ENCODE measurements at regions not wholly inside any gene's neighbourhood (a gene's known extent, or its start where the extent isn't known, plus 50 kb on each side); places are given as distances from the start of the nearest gene placed in this dataset.

- TF ChIP-seq, protein P1, sequence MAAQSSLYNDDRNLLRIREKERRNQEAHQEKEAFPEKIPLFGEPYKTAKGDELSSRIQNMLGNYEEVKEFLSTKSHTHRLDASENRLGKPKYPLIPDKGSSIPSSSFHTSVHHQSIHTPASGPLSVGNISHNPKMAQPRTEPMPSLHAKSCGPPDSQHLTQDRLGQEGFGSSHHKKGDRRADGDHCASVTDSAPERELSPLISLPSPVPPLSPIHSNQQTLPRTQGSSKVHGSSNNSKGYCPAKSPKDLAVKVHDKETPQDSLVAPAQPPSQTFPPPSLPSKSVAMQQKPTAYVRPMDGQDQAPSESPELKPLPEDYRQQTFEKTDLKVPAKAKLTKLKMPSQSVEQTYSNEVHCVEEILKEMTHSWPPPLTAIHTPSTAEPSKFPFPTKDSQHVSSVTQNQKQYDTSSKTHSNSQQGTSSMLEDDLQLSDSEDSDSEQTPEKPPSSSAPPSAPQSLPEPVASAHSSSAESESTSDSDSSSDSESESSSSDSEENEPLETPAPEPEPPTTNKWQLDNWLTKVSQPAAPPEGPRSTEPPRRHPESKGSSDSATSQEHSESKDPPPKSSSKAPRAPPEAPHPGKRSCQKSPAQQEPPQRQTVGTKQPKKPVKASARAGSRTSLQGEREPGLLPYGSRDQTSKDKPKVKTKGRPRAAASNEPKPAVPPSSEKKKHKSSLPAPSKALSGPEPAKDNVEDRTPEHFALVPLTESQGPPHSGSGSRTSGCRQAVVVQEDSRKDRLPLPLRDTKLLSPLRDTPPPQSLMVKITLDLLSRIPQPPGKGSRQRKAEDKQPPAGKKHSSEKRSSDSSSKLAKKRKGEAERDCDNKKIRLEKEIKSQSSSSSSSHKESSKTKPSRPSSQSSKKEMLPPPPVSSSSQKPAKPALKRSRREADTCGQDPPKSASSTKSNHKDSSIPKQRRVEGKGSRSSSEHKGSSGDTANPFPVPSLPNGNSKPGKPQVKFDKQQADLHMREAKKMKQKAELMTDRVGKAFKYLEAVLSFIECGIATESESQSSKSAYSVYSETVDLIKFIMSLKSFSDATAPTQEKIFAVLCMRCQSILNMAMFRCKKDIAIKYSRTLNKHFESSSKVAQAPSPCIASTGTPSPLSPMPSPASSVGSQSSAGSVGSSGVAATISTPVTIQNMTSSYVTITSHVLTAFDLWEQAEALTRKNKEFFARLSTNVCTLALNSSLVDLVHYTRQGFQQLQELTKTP (IDR thresholded peaks at IDR 0.05; ENCODE audit: low read depth in 1 of 2, partially characterized antibody in 2 of 2), result peak in 1 of 2 experiments; percentile 53
- TF ChIP-seq MLLT1 (IDR thresholded peaks at IDR 0.05) (no peak), ZBED1 (IDR thresholded peaks at IDR 0.05) (no peak), NFXL1 (CRISPR knock-in tag; IDR thresholded peaks at IDR 0.05) (peak; percentile 43; the same call in 1 of the 2 replicates)
These were observed 105.5 kb upstream of the CPEB4 start (continued) for GRCh38 chr5:173782671-173783101.

DNA sequence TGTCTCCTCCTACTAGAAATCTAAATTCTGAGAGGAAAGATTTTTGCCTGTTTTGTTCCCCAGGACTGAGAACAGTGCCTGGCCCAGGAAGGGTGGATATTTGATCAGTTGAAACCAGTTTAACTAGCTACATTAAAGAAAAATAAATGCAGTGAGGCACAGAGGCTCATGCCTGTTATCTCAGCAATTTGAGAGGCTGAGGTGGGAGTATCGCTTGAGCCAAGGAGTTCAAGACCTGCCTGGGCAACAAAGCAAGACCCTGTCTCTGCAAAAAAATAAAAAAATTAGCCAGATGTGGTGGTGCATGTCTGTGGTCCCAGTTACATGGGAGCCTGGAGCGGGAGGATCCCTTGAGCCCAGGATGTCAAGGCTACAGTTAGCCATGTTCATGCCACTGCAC is 104.8 kb upstream of the CPEB4 start:
- Histone ChIP-seq H3K4me2 (ENCODE audit: insufficient read depth, low read length) (no peak overlapping the region), H3K4me1 (replicated peaks in 1 of 2; ENCODE audit: control insufficient read depth in 2 of 2, insufficient read depth in 2 of 2, low read length in 2 of 2) (peaks cover 25 to 55% of the 10 kb centered on the region in 2 experiments), H3K27me3 (ENCODE audit: control insufficient read depth in 2 of 2, insufficient read depth in 2 of 2, low read length in 2 of 2) (no peaks in the 10 kb centered on the region), H3K9me1 (ENCODE audit: control insufficient read depth, insufficient read depth, low read length) (peaks cover 2% of the 10 kb centered on the region), H4K20me1 (replicated peaks; ENCODE audit: control insufficient read depth, insufficient read depth, low read length) (no peaks in the 10 kb centered on the region), H3K9ac (ENCODE audit: insufficient read depth in 1 of 2, low read depth in 2 of 2, low read length in 2 of 2) (no peak overlapping the region), H3K79me2 (ENCODE audit: control insufficient read depth, insufficient read depth, low read length) (no peaks in the 10 kb centered on the region), H3K36me3 (ENCODE audit: control insufficient read depth, insufficient read depth, low read length) (no peaks in the 10 kb centered on the region), H3K9me3 (replicated peaks; ENCODE audit: control insufficient read depth, insufficient read depth, low read depth, low read length) (no peaks in the 10 kb centered on the region), H2AFZ (ENCODE audit: low read depth, low read length) (no peak overlapping the region), H3K27ac (ENCODE audit: extremely low read depth, low read depth, low read length) (peak overlapping the region; percentile 92; the same call in 1 of the 3 replicates), H3K4me3 (no peak overlapping the region)
- 47% methylated on average over 2 of the region's 2 CpGs for WGBS (ENCODE audit: insufficient coverage, low coverage, missing lambda C conversion rate)
- in situ Hi-C loops (cut with MboI), result loop anchor here (10.0 kb wide), 1 partner anchor 101 kb away; the partner anchor contains the start of gene CPEB4
- intact Hi-C loops (cut with micrococcal nuclease), result no loop called here
- ChIA-PET CTCF (ENCODE audit: low intra/inter-chr PET ratio) (no interaction called here), POLR2A (interaction anchor here (1.0 to 1.1 kb wide), 3 partner anchors 8 to 112 kb away, joined by 3 to 5 read pairs (median 3); no protein-coding TSS in a partner anchor)
- BruUV-seq (replicated peaks), result no TSS peak
- FAIRE-seq (no peak), ATAC-seq (no peak), DNase-seq (ENCODE audit: extremely low read depth in 1 of 4, low spot score in 3 of 4) (no peak)
- TF ChIP-seq, protein P2, sequence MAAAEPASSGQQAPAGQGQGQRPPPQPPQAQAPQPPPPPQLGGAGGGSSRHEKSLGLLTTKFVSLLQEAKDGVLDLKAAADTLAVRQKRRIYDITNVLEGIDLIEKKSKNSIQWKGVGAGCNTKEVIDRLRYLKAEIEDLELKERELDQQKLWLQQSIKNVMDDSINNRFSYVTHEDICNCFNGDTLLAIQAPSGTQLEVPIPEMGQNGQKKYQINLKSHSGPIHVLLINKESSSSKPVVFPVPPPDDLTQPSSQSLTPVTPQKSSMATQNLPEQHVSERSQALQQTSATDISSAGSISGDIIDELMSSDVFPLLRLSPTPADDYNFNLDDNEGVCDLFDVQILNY (CRISPR knock-in tag; IDR thresholded peaks at IDR 0.05), result no peak
- TF ChIP-seq, protein P1 (IDR thresholded peaks at IDR 0.05; ENCODE audit: low read depth in 1 of 2, partially characterized antibody in 2 of 2), result no peak
- TF ChIP-seq LCOR (CRISPR knock-in tag; IDR thresholded peaks at IDR 0.05), result no peak
- TF ChIP-seq RBM17 (IDR thresholded peaks at IDR 0.05; ENCODE audit: borderline replicate concordance, low read depth, low read length), result no peak
- TF ChIP-seq DACH1 (IDR thresholded peaks at IDR 0.05; ENCODE audit: partially characterized antibody), result no peak
- TF ChIP-seq ZNF121 (CRISPR knock-in tag; conservative IDR thresholded peaks at IDR 0.05), result no peak
- TF ChIP-seq ARID1B (IDR thresholded peaks at IDR 0.05), result no peak
- no peak for TF ChIP-seq TAF7 (tag; IDR thresholded peaks at IDR 0.05)

All from K562 (cell line).